COLO668 (cell line): ENCODE measurements at regions not wholly inside any gene's neighbourhood (a gene's known extent, or its start where the extent isn't known, plus 50 kb on each side); places are given as distances from the start of the nearest gene placed in this dataset.

Experiments used
- DNase-seq: peaks from one replicate; lab custom pipeline; 2025; ENCODE audit not compliant: unreplicated experiment; lab: John Stamatoyannopoulos, UW

- DNase-seq: no peak
These were observed 87.9 kb downstream of the THBS2 start for GRCh38 chr6:169165561-169166300.

- DNase-seq: no peak
These were observed 88.7 kb downstream of the THBS2 start for GRCh38 chr6:169164986-169165385.

- no peak for DNase-seq
These were observed 89.2 kb downstream of the THBS2 start for GRCh38 chr6:169164451-169164850.

GRCh38 chr6:169163411-169163901 is 90.2 kb downstream of the THBS2 start:
- DNase-seq: no peak

GRCh38 chr6:169162752-169163407 is 90.8 kb downstream of the THBS2 start:
- DNase-seq: no peak

GRCh38 chr6:169162249-169162648 is 91.4 kb downstream of the THBS2 start:
- no peak for DNase-seq

- no peak for DNase-seq
These were observed 92.0 kb downstream of the THBS2 start for GRCh38 chr6:169161572-169162167.

GRCh38 chr6:169160855-169161560 is 92.6 kb downstream of the THBS2 start:
- no peak for DNase-seq

GRCh38 chr6:169160091-169160854 is 93.4 kb downstream of the THBS2 start:
- no peak for DNase-seq

GRCh38 chr6:169159331-169159730 is 94.3 kb downstream of the THBS2 start:
- no peak for DNase-seq

GRCh38 chr6:169158691-169159090 is 95.0 kb downstream of the THBS2 start:
- no peak for DNase-seq

GRCh38 chr6:169158174-169158573 is 95.5 kb downstream of the THBS2 start:
- no peak for DNase-seq

- no peak for DNase-seq
These were observed 96.2 kb downstream of the THBS2 start for GRCh38 chr6:169157197-169158148.

GRCh38 chr6:169156793-169157147 is 96.9 kb downstream of the THBS2 start:
- no peak for DNase-seq

GRCh38 chr6:169156108-169156792 is 97.4 kb downstream of the THBS2 start:
- DNase-seq: no peak

GRCh38 chr6:169155481-169155880 is 98.2 kb downstream of the THBS2 start:
- no peak for DNase-seq

GRCh38 chr6:169153401-169153800 is 100.2 kb downstream of the THBS2 start:
- no peak for DNase-seq

- DNase-seq: no peak
These were observed 107.1 kb downstream of the THBS2 start for GRCh38 chr6:169146521-169146920.

GRCh38 chr6:169145991-169146501 is 107.6 kb downstream of the THBS2 start:
- no peak for DNase-seq
